GM23338 (cell line): ENCODE measurements at regions not wholly inside any gene's neighbourhood (a gene's known extent, or its start where the extent isn't known, plus 50 kb on each side); places are given as distances from the start of the nearest gene placed in this dataset.

Experiments used
- CREB1 ChIP-seq: fragments of 250-450 bp; sonication (Bioruptor Pico); IDR thresholded peaks from 2 replicates; pipeline ENCODE4 v1.5.0; 2020; ENCODE audit warnings: low read depth, mild to moderate bottlenecking, moderate library complexity
- CTCF ChIP-seq, 2 experiments: fragments of 200-600 bp in 1 of 2; sonication (generic) in 1 of 2; conservative IDR thresholded peaks; 2 replicates each; pipeline versions ENCODE4 v1.5.1 to v1.6.1; 2016 to 2017; ENCODE audit warnings: antibody characterized with exemption in 2 of 2, low read depth in 2 of 2, mild to moderate bottlenecking in 2 of 2, moderate library complexity in 1 of 2
- EZH2 ChIP-seq: fragments of 200-600 bp; sonication (generic); IDR thresholded peaks from one replicate; pipeline ENCODE4 v1.8.0; 2017; ENCODE audit warnings: antibody characterized with exemption, mild to moderate bottlenecking, low read depth; ENCODE audit not compliant: unreplicated experiment
- EZH2phosphoT487 ChIP-seq: fragments of 200-600 bp; sonication (generic); IDR thresholded peaks from one replicate; pipeline ENCODE4 v1.8.1; 2018; ENCODE audit warnings: antibody characterized with exemption; ENCODE audit not compliant: unreplicated experiment
- POLR2AphosphoS5 ChIP-seq: IDR thresholded peaks from 2 replicates; pipeline ENCODE4 v1.6.1; 2016; ENCODE audit warnings: antibody characterized with exemption, low read depth
- REST ChIP-seq: IDR thresholded peaks from one replicate; pipeline ENCODE4 v1.6.1; 2018; ENCODE audit warnings: antibody characterized with exemption; ENCODE audit not compliant: unreplicated experiment
- ZNF331 ChIP-seq: fragments of 250-450 bp; sonication (Bioruptor Pico); IDR thresholded peaks from 2 replicates; pipeline ENCODE4 v1.5.0; 2020; ENCODE audit warnings: low read depth, mild to moderate bottlenecking, moderate library complexity

GRCh38 chr12:13853471-13853870, 127.9 kb downstream of the GRIN2B start:
- no peak for TF ChIP-seq ZNF331
- TF ChIP-seq POLR2AphosphoS5 = no peak
- no peak for TF ChIP-seq EZH2
- no peak for TF ChIP-seq CTCF (conservative IDR thresholded peaks at IDR 0.05; ENCODE audit: low read depth in 2 of 2)
- no peak for TF ChIP-seq REST
- TF ChIP-seq EZH2phosphoT487 = no peak
- TF ChIP-seq CREB1 (CRISPR knock-in tag) = no peak
